DOHH2 (cell line): ENCODE measurements at regions not wholly inside any gene's neighbourhood (a gene's known extent, or its start where the extent isn't known, plus 50 kb on each side); places are given as distances from the start of the nearest gene placed in this dataset.

Experiments
- H3F3A ChIP-seq: fragments of 200-600 bp; sonication (generic), shearing (Covaris generic); 2 replicates; pipeline ENCODE4 v1.6.0; 2016; ENCODE audit warnings: antibody characterized with exemption, mild to moderate bottlenecking; ENCODE audit not compliant: control insufficient read depth, insufficient read depth
- H3K27ac ChIP-seq: fragments of 200-600 bp; sonication (generic); 2 replicates; pipeline ENCODE4 v1.5.1; 2014; ENCODE audit warnings: low read depth, mild to moderate bottlenecking, low read length, moderate library complexity
- H3K27me3 ChIP-seq: fragments of 200-600 bp; sonication (generic); 2 replicates; pipeline ENCODE4 v1.6.1; 2014; ENCODE audit warnings: mild to moderate bottlenecking, low read length, mixed read lengths; ENCODE audit not compliant: control insufficient read depth
- H3K36me3 ChIP-seq: fragments of 200-600 bp; sonication (generic); 2 replicates; pipeline ENCODE4 v1.6.1; 2014; ENCODE audit warnings: mild to moderate bottlenecking, low read length, moderate library complexity, mixed read lengths; ENCODE audit not compliant: control insufficient read depth
- H3K4me1 ChIP-seq: fragments of 200-600 bp; sonication (generic); 2 replicates; pipeline ENCODE4 v1.6.1; 2014; ENCODE audit warnings: mild to moderate bottlenecking, low read length, mixed read lengths; ENCODE audit not compliant: control insufficient read depth
- H3K4me2 ChIP-seq: fragments of 200-600 bp; sonication (generic); 2 replicates; pipeline ENCODE4 v1.6.0; 2014; ENCODE audit warnings: mild to moderate bottlenecking, low read length, moderate library complexity
- H3K4me3 ChIP-seq: fragments of 200-600 bp; sonication (generic); 2 replicates; pipeline ENCODE4 v1.5.1; 2014; ENCODE audit warnings: mild to moderate bottlenecking, low read length, mixed read lengths
- H3K79me2 ChIP-seq: fragments of 200-600 bp; sonication (generic); 2 replicates; pipeline ENCODE4 v1.6.1; 2014; ENCODE audit warnings: mild to moderate bottlenecking, low read length, mixed read lengths; ENCODE audit not compliant: control insufficient read depth
- H3K9me2 ChIP-seq: fragments of 200-600 bp; sonication (generic); replicated peaks from 2 replicates; pipeline ENCODE4 v1.6.1; 2014; ENCODE audit warnings: mild to moderate bottlenecking, low read length, mixed read lengths; ENCODE audit not compliant: control insufficient read depth
- H3K9me3 ChIP-seq: fragments of 200-600 bp; sonication (generic); 2 replicates; pipeline ENCODE4 v1.6.1; 2014; ENCODE audit warnings: antibody characterized with exemption, low read length, mixed read lengths; ENCODE audit not compliant: control insufficient read depth, insufficient read depth
- H4K20me1 ChIP-seq: fragments of 200-600 bp; sonication (generic); 2 replicates; pipeline ENCODE4 v1.6.0; 2014; ENCODE audit warnings: low read depth, mild to moderate bottlenecking, antibody characterized with exemption, low read length, moderate library complexity; ENCODE audit not compliant: control insufficient read depth, insufficient read depth
- EZH2phosphoT487 ChIP-seq: fragments of 200-600 bp; sonication (generic); IDR thresholded peaks from 2 replicates; pipeline ENCODE4 v1.6.1; 2017; ENCODE audit warnings: borderline replicate concordance, mild to moderate bottlenecking, antibody characterized with exemption, low read length, moderate library complexity, mixed read lengths
- TF ChIP-seq, protein P1 (sequence below): fragments of 200-600 bp; sonication (generic); IDR thresholded peaks from one replicate; pipeline ENCODE4 v1.5.1; 2014; ENCODE audit warnings: antibody characterized with exemption, mild to moderate bottlenecking, low read depth, low read length; ENCODE audit not compliant: poor library complexity, severe bottlenecking

DNA sequence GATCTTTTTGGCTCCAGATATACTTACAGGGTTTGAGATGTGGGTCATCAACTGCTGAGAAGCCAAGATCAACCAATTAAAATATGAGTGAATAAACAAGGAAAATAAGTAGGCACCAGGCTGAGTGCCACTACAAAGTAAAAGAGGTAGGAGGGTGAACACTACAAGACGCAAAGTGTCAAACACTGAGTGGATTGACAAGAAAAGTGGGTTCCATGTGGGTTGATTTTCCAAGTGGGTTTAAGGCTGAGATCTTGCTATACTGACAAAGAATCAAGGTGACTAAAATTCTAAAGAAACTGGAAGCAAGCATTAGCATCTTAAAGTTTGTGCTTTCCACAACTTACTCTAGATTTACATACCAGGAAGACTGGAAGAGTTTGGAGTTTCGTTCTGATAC is 160.4 kb upstream of the SPACA1 start:
- H3K4me2 ChIP-seq = no peak overlapping the region
- no peak for TF ChIP-seq EZH2phosphoT487
- TF ChIP-seq, protein P1, sequence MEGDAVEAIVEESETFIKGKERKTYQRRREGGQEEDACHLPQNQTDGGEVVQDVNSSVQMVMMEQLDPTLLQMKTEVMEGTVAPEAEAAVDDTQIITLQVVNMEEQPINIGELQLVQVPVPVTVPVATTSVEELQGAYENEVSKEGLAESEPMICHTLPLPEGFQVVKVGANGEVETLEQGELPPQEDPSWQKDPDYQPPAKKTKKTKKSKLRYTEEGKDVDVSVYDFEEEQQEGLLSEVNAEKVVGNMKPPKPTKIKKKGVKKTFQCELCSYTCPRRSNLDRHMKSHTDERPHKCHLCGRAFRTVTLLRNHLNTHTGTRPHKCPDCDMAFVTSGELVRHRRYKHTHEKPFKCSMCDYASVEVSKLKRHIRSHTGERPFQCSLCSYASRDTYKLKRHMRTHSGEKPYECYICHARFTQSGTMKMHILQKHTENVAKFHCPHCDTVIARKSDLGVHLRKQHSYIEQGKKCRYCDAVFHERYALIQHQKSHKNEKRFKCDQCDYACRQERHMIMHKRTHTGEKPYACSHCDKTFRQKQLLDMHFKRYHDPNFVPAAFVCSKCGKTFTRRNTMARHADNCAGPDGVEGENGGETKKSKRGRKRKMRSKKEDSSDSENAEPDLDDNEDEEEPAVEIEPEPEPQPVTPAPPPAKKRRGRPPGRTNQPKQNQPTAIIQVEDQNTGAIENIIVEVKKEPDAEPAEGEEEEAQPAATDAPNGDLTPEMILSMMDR = no peak
- no peaks in the 10 kb centered on the region for H3K9me2 ChIP-seq
- no peak overlapping the region for H3K4me3 ChIP-seq
- no peaks in the 10 kb centered on the region for H3K79me2 ChIP-seq
- H3K9me3 ChIP-seq = peaks cover 18% of the 10 kb centered on the region
- H3F3A ChIP-seq = peaks cover 28% of the 10 kb centered on the region
- H3K27me3 ChIP-seq = no peaks in the 10 kb centered on the region
- no peak overlapping the region for H3K27ac ChIP-seq
- peaks cover 46% of the 10 kb centered on the region for H3K36me3 ChIP-seq
- peaks cover 98% of the 10 kb centered on the region for H3K4me1 ChIP-seq
- H4K20me1 ChIP-seq = no peaks in the 10 kb centered on the region

DNA sequence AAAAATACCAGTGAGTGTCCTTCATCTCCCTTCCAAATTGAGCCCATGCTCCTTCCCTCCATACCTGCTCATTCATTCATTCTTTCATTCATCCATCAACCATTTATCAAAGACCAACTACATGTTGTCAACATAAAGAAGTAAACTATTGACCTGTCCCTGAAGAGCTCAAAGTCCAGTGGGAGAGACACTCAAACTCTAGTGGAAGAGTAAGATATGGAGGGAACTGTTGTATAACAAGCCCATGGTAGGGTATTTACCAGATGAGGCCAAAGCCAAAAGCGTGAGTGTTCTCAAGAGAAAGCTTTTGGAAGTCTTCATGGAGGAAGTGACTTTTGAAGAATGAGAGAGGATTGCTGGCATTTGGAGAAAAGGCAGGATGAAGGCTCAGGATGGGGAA is 163.4 kb upstream of the SPACA1 start:
- Histone ChIP-seq H3K79me2 (no peaks in the 10 kb centered on the region; the same call in 1 of the 2 replicates), H3K27me3 (no peaks in the 10 kb centered on the region), H3K27ac (no peak overlapping the region), H4K20me1 (no peaks in the 10 kb centered on the region), H3F3A (peaks cover 24% of the 10 kb centered on the region), H3K4me2 (no peak overlapping the region), H3K4me1 (peaks cover 97% of the 10 kb centered on the region), H3K9me2 (no peaks in the 10 kb centered on the region), H3K9me3 (peaks cover 26% of the 10 kb centered on the region), H3K4me3 (no peak overlapping the region), H3K36me3 (peaks cover 64% of the 10 kb centered on the region)
- no peak for TF ChIP-seq EZH2phosphoT487
- TF ChIP-seq, protein P1 = no peak

DNA sequence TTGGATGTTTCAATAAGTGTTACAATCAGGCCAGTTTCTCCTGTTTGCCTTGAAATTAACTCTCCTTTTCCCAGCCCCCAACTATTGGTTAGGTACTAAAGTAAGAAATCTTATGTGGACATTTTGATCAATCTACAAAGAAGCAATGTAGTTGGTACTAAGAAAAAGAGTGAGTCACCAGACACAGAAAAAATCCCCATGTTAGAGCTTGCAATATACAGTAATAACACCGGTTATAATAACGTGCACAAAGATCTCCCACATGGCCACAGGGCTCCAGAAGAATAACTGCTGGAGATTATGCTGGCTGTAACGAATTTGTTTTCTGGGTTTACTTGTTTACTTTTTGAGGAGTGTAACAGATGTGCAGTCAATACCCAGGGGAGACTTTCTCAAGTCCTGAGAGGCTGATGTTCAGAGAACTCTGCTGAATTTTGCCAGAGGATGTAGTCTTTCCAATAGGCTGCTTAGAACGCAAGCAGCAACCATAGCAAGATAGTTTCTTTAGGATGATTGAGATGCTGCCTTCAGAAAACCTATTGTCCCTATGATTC is 166.2 kb upstream of the SPACA1 start:
- Histone ChIP-seq H3K27me3 (no peaks in the 10 kb centered on the region), H3K4me1 (peaks cover 97% of the 10 kb centered on the region), H3K36me3 (peaks cover 79% of the 10 kb centered on the region), H3K9me3 (peaks cover 26% of the 10 kb centered on the region), H3K9me2 (no peaks in the 10 kb centered on the region), H3K4me2 (peak overlapping the region; percentile 61), H3K27ac (peak overlapping the region; percentile 100), H4K20me1 (no peaks in the 10 kb centered on the region), H3K79me2 (peaks cover 11% of the 10 kb centered on the region), H3F3A (peaks cover 32% of the 10 kb centered on the region), H3K4me3 (peak overlapping the region; percentile 41)
- TF ChIP-seq, protein P1 = no peak
- no peak for TF ChIP-seq EZH2phosphoT487
